DMS53 treated with DMSO at 0.1 percent for 48 hours (cell line): ENCODE measurements at regions not wholly inside any gene's neighbourhood (a gene's known extent, or its start where the extent isn't known, plus 50 kb on each side); places are given as distances from the start of the nearest gene placed in this dataset.
"Not testable (repeated sequence)": the region's sequence is repeated elsewhere in the genome, so short reads cannot be mapped to it uniquely, and the experiment has no call there.

Experiments
- DNase-seq: peaks from one replicate; lab custom pipeline; 2025; ENCODE audit not compliant: unreplicated experiment; lab: John Stamatoyannopoulos, UW

GRCh38 chr20:12570371-12570770, 438.4 kb upstream of the SPTLC3 start:
- DNase-seq, result peak; percentile 86

DNA sequence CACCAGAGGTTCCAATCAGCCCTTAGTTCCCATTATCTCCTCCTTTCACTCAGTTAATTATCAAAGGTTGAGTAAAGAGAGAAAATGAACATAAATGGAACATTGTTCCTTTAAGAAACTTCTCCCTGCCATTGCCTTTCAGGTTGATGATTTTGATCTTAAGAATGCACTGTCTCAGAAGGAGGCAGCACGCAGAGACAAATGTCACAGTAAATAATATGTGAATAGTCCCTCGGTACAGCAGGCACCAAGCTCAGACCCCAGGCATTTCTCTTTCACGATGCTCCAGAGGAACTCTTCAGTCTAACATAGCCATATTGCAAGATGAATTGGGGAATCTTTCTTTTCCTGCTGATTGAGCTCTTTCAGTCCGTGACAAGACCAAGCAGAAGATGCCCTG, 435.3 kb upstream of the SPTLC3 start:
- no peak for DNase-seq

DNA sequence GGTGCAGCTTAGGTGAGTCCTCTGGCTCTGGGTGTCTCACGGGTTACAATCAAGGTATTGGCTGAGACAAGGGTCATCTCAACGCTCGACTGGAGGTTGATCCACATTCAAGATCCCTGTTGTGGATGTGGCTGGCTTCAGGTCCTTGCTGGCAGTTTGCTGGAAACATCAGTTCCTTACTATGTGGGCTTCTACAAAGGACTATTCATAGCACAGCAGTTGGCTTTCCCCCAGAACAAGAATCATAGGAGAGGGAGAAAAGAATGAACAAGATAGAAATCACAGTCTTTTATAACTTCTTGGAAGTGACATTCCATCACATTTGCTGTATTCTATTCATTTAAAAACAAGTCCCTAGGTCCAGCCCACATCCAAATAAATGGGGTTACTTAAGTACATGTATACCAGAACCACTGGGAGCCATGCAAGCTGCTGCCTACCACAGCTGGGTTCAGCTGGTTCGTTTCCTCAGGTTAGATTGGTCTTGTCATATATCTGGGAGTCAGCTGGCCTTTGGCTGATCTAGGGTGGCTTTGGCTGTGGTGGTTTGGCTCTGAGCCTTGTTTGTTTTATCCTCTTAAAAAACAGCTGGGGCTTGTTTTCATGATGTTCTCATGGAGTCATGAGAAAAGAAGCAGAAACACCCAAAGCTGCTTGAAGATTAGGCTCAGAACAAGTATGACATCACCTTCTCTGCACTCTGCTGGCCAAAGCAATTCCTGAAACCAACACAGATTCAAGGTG, 433.2 kb upstream of the SPTLC3 start:
- no peak for DNase-seq

DNA sequence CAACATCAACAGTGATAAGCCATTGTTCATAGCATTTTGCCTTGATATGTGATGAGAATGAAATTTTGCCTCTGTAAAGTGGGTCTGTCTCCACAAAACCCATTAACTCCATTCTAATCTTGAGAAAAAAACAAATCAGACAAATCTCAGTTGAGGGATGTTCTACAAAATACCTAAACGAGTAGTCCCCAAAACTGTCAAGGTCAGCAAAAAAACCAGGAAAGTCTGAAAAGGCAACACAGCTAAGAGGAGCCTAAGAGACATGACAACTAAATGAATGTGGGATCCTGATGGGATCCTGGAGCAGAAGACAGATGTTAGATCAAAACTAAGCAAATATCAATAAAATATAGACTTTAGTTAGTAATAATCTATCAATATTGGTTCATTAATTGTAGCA, 431.6 kb upstream of the SPTLC3 start:
- no peak for DNase-seq

- no peak for DNase-seq
Measured at GRCh38 chr20:12581644-12582289, 427.0 kb upstream of the SPTLC3 start.

GRCh38 chr20:12582710-12583109, 426.1 kb upstream of the SPTLC3 start:
- DNase-seq, result not testable (repeated sequence)

DNA sequence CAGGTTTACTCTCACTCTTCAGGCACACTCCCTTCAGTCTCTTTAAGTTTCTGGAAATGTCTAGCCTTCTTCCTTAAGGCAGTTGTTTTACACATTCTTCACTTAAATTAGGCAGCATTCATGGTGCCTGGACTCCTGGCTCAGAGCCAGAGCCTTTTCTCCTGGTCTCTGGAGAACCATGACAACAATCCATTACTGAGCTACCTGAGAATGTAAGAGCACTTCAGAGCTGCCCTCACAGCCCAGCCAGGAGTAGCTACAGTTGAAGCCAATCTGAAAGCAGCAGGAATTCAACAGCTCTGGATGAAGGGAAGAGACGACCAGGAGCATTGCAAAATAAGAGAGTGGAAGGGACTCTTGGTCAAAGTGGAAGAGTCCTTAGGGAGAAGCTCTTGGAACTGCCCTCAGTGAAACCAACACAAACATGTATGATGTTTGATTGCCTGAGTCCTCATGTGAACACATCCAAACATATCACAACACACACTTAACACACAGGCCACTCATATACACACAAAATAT, 416.8 kb upstream of the SPTLC3 start:
- peak; percentile 64 for DNase-seq

DNA sequence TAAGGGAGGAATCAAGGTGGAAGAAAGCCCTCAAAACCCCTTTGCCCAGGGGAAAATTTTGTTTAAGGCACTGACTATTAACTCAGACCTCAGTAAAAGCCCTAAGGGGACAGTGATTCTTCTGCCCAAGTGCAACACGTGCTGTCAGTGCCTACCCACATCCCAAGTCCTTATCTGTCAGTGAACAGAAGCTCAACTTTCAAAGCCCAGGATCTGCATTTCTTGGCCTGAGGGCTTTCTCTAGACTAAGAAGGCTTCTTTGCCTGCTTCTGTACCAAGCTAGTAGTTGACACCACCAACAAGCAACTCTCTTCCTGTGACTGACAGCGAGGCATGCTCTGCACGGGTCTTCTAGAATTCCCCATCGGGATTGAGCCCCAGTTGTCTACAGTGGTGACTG, 416.0 kb upstream of the SPTLC3 start:
- DNase-seq, result no peak

- no peak for DNase-seq
Measured at GRCh38 chr20:12593342-12593873, 415.4 kb upstream of the SPTLC3 start.

DNA sequence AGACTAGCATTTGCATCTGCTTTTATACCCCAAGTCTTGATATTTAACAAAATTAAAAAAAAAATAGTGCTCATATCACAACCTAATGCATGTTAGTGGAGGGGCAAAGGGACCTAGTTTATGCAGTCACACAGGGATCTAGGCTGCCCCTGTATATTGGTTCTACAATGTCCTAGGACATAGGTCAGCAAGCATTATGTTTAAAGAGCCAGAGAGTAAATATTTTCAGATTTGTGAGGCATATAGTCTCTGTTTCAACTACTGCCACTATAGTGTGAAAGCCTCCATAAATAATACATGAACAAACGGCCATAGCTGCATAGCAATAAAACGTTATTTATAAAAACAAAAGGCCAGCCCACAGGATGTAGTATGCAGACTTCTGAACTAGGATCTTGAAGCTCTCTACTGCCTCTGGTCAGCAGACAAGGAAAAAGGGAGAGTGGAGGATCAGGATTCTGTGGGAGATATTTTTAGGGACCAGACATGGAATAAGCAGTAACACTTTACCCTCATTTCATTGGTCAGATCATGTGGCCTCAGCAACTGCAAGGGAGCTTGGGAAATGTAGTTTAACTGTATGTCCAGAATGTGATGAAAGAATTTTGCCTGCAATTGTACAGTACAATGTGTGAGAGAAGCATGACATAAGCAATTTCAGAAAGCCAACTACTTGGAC, 414.2 kb upstream of the SPTLC3 start:
- peak; percentile 87 for DNase-seq

DNA sequence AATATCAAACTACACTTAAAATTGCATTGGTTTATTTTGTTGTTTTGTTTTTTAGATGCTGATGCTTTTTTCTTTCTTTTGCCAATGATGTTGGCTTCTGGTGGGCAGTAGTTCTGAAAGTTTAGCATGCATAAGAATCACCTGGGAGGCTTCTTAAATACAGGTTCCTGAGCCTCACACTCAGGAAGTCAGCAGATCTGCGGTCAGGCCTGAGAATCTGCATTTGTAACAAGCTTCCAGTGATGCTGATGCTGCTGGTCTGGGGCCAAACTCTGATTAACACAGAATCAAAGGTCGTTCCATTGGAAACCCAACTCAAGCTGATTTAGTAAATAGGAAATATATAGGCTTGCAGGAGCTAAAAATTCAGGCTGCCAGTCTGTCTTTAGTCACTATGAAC, 412.9 kb upstream of the SPTLC3 start:
- DNase-seq, result no peak

DNA sequence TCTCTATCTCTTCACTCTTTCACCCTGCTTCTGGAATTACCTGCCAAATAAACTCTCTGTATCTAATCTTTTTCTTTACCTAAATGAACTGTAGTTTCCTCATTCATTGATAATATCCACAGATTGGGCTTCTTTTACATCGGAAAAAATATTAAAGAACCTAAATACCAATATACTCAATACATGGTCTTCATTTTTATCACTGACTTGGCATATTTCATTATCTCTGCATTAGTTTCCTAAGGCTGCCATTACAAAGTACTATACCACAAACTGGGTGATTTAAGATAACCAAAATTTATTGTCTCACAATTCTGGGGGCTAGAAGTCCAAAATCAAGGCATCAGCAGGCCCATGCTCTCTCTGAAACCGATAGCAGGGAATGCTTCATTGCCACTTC, 411.9 kb upstream of the SPTLC3 start:
- no peak for DNase-seq

DNA sequence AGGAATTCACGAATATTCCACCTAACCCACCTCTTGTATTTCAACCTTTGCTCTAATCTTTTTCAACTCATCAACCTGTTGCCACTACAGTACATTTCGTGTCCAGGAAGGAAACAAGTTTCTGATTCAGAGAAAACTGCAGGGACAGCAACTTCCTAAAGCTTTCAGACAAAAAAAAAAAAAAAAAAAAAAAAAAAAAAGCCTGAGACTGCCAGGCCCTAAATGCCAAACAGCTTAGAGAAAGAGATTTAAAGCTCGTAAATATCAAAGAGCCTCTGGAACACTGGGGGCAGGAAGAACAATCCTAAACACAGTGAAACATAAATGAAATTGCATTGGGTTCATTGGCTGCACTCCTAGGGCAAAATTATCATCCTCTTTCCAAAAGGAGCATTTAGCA, 411.2 kb upstream of the SPTLC3 start:
- no peak for DNase-seq

DNA sequence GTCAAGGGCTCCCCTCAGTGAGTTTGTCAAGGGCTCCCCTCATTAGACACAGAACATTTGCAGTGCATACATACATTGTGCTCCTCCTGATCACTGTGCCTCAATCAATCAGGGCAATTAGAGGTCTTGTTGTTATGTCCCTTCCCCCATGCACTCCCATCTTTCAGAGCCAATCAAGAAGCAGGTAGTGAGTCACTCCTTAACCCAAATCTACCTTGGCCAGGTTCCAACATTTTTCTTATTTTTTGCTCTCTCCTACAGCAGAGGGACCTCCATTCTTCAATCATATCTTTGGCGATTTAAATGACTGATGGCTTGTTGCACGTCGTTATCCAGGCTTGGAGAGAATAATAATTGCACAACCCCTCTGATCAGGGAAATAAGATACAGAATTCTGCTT, 409.9 kb upstream of the SPTLC3 start:
- no peak for DNase-seq

DNA sequence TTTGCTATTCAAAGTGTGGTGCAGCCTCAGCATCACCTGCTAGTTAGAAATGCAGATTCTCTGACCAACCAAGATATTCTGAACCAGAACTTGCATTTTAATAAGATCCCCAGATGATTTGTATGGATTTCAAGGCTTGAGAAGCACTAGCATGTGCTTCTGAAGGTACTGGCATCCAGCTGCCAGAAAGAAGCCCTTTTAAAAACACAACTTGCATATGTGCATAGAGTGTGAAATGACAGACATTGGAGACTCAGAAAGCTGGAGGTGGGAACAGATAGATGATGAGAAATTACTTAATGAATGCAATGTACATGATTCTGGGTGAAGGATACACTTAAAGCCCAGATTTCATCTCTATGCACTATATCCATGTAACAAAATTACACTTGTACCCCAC, 409.3 kb upstream of the SPTLC3 start:
- DNase-seq, result no peak

DNA sequence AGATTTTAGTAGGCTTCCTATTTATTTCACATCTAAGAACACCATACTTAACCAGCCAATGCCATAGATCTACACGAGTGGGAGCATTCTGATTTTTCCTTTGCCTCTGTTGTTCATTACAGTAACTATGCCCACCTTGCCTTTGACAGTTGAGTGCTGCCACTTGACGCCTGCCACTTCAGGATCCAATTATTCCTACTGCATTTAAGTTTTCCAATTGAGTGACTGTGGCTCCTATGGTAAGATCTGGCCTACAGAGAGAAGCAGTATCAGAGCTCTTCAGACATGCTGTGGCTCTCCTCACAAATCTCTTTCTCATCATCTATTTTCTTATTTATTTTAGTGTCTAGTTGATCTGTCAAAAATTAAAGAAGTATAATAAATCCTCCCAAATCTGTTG, 403.0 kb upstream of the SPTLC3 start:
- DNase-seq, result no peak

DNA sequence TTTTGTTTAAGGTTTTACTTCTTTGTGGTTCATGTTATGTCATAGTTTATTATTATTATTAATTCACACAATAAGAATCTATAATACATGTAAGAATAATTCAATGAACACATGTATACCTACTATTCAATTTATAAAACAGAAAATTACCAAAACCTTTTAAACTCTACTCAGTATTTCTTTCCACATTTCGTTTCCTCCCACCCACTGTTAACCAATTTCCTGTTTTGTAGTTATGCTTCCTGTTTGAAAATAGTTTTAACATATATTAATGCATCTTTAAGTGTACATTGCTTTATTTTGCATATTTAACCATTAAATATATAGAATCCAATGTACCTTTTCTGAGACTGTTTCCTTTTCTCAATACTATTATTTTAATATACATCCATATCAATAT, 397.9 kb upstream of the SPTLC3 start:
- no peak for DNase-seq

DNA sequence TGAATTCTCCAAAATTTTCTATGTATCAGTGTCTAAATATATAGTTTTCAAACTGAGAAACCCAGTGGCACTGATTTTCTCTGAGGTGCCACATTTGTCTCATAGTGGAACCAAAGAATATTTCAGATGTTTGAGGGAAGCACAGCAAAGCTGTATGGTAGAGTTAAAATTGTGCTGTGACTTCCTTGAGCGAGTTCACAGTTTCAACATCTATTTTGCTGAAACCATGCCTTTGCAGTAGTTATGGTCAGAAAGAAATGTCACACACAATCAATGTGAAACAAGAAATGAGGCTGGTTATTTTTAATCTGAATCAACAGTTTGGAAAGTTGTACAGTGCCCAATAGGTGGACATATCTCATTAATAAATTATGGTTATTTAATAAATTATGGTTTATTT, 394.0 kb upstream of the SPTLC3 start:
- no peak for DNase-seq

GRCh38 chr20:12617076-12617475, 391.7 kb upstream of the SPTLC3 start:
- no peak for DNase-seq

GRCh38 chr20:12623870-12624269, 384.9 kb upstream of the SPTLC3 start:
- no peak for DNase-seq

DNA sequence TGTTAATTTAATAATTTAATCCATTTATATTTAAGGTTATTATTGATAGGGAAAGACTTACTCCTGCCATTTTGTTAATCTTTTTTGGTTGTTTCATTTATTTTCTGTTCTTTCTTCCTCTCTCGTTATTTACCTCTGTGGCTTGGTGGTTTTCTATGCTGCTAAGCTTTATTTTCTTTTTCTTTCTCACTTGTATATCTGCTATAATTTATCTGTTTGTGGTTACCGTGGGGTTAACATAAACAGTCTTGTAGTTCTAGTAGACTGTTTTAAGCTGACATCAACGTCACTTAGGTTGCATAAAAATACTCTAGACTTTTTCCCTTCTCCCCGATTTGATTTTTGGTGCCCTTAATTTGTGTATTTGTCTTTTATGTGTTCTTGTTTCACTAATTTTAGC, 381.3 kb upstream of the SPTLC3 start:
- DNase-seq, result no peak
